IPS DF 19.7 (cell line): ENCODE measurements at regions not wholly inside any gene's neighbourhood (a gene's known extent, or its start where the extent isn't known, plus 50 kb on each side); places are given as distances from the start of the nearest gene placed in this dataset.
"Not testable (repeated sequence)": the region's sequence is repeated elsewhere in the genome, so short reads cannot be mapped to it uniquely, and the experiment has no call there.

Source experiments
- DNase-seq: peaks from one replicate; pipeline ENCODE4 v3.0.0-alpha.2; 2013; ENCODE audit warnings: low read depth, low spot score

- no peak for DNase-seq
Measured at GRCh38 chr10:52368725-52369124, 54.6 kb downstream of the DKK1 start.

- not testable (repeated sequence) for DNase-seq
Measured at GRCh38 chr10:52374207-52374606, 60.1 kb downstream of the DKK1 start.

GRCh38 chr10:52376694-52377354, 62.7 kb downstream of the DKK1 start:
- no peak for DNase-seq

- DNase-seq: no peak
Measured at GRCh38 chr10:52378124-52378523, 64.0 kb downstream of the DKK1 start.

- no peak for DNase-seq
Measured at GRCh38 chr10:52379287-52379686, 65.2 kb downstream of the DKK1 start.

GRCh38 chr10:52383088-52383487, 69.0 kb downstream of the DKK1 start:
- no peak for DNase-seq

- DNase-seq: no peak
Measured at GRCh38 chr10:52387744-52388143, 73.7 kb downstream of the DKK1 start.

GRCh38 chr10:52390388-52390787, 76.3 kb downstream of the DKK1 start:
- no peak for DNase-seq

- DNase-seq: no peak
Measured at GRCh38 chr10:52391927-52392602, 78.0 kb downstream of the DKK1 start.

- no peak for DNase-seq
Measured at GRCh38 chr10:52394246-52394645, 80.2 kb downstream of the DKK1 start.

GRCh38 chr10:52400562-52400961, 86.5 kb downstream of the DKK1 start:
- no peak for DNase-seq

GRCh38 chr10:52403801-52404200, 89.7 kb downstream of the DKK1 start:
- not testable (repeated sequence) for DNase-seq

- DNase-seq: no peak
Measured at GRCh38 chr10:52409195-52409594, 95.1 kb downstream of the DKK1 start.

GRCh38 chr10:52409928-52410327, 95.8 kb downstream of the DKK1 start:
- no peak for DNase-seq

- DNase-seq: no peak
Measured at GRCh38 chr10:52410916-52411315, 96.8 kb downstream of the DKK1 start.

- no peak for DNase-seq
Measured at GRCh38 chr10:52419281-52419680, 105.2 kb downstream of the DKK1 start.

- DNase-seq: no peak
Measured at GRCh38 chr10:52420656-52421055, 106.6 kb downstream of the DKK1 start.

GRCh38 chr10:52423369-52423768, 109.3 kb downstream of the DKK1 start:
- DNase-seq: no peak

- no peak for DNase-seq
Measured at GRCh38 chr10:52424341-52424740, 110.3 kb downstream of the DKK1 start.

- DNase-seq: no peak
Measured at GRCh38 chr10:52434734-52435133, 120.7 kb downstream of the DKK1 start.

GRCh38 chr10:52436664-52437063, 122.6 kb downstream of the DKK1 start:
- DNase-seq: no peak

- no peak for DNase-seq
Measured at GRCh38 chr10:52437205-52437646, 123.1 kb downstream of the DKK1 start.

GRCh38 chr10:52438119-52438518, 124.0 kb downstream of the DKK1 start:
- DNase-seq: no peak
